PC-9 (cell line): ENCODE measurements at regions not wholly inside any gene's neighbourhood (a gene's known extent, or its start where the extent isn't known, plus 50 kb on each side); places are given as distances from the start of the nearest gene placed in this dataset.

Experiments
- EZH2 ChIP-seq: fragments of 200-600 bp; sonication (generic); IDR thresholded peaks from 2 replicates; pipeline ENCODE4 v1.8.0; 2017; ENCODE audit warnings: antibody characterized with exemption, low read depth
- TF ChIP-seq, protein P1 (sequence below): fragments of 200-600 bp; sonication (generic); conservative IDR thresholded peaks from 2 replicates; pipeline ENCODE4 v1.6.1; 2017; ENCODE audit warnings: mixed run types, antibody characterized with exemption, mild to moderate bottlenecking, moderate library complexity

DNA sequence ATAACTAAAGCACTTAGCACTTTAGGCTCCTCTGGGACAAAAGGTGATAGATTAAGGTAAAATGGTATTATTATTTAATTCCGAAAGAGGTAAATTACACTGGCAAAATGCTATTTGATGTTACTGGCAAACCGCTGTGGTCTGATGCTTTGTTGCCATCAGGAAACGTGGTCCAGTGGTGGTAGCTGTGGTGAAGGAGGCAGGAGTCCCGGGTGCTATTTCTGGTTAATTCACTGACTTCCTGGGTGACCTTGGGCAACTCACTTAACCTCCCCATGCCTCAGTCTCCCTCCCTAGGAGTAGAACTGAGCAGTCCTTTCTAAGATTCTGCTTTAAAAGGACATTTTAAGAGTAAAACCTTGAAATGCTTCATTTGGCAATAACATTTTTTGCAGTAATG, 233.4 kb downstream of the ZPLD1 start:
- TF ChIP-seq, protein P1, sequence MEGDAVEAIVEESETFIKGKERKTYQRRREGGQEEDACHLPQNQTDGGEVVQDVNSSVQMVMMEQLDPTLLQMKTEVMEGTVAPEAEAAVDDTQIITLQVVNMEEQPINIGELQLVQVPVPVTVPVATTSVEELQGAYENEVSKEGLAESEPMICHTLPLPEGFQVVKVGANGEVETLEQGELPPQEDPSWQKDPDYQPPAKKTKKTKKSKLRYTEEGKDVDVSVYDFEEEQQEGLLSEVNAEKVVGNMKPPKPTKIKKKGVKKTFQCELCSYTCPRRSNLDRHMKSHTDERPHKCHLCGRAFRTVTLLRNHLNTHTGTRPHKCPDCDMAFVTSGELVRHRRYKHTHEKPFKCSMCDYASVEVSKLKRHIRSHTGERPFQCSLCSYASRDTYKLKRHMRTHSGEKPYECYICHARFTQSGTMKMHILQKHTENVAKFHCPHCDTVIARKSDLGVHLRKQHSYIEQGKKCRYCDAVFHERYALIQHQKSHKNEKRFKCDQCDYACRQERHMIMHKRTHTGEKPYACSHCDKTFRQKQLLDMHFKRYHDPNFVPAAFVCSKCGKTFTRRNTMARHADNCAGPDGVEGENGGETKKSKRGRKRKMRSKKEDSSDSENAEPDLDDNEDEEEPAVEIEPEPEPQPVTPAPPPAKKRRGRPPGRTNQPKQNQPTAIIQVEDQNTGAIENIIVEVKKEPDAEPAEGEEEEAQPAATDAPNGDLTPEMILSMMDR: no peak
- no peak for TF ChIP-seq EZH2
